Endothelial cell of umbilical vein (primary cell): ENCODE measurements at regions not wholly inside any gene's neighbourhood (a gene's known extent, or its start where the extent isn't known, plus 50 kb on each side); places are given as distances from the start of the nearest gene placed in this dataset.

Experiments used
- BruUV-seq: library from RNA; stranded (reverse); fragments of 400-500 nt; replicated peaks from 2 replicates; lab custom pipeline; 2021; lab: Mats Ljungman, UMichigan
- CTCF ChIA-PET: fragments of 300-600, 350-600 bp; sonication (Branson Sonifier 250); formaldehyde crosslinking; loops from one replicate; lab custom pipeline; 2021; ENCODE audit warnings: antibody characterized with exemption, inconsistent platforms; lab: Charles Lee
- POLR2A ChIA-PET: fragments of 300-600, 350-600 bp; sonication (Branson Sonifier 250); formaldehyde crosslinking; loops from one replicate; lab custom pipeline; 2021; ENCODE audit warnings: antibody characterized with exemption, inconsistent platforms; lab: Charles Lee
- DNase-seq: peaks from one replicate; pipeline ENCODE4 v3.0.0-alpha.2; 2011; ENCODE audit warnings: low read depth, low spot score
- FAIRE-seq: peaks from 2 replicates; lab custom pipeline; 2011; peaks lifted over from hg19 to GRCh38; lab: Jason Lieb, UNC
- H2AFZ ChIP-seq: 2 replicates; pipeline ENCODE4 v1.6.0; 2012; ENCODE audit warnings: low read depth, low read length, control low read depth, inconsistent platforms
- H3K27ac ChIP-seq: 2 replicates; pipeline ENCODE4 v1.5.1; 2011; ENCODE audit warnings: low read depth, mild to moderate bottlenecking, control low read depth, low read length, moderate library complexity; ENCODE audit not compliant: insufficient read depth
- H3K27me3 ChIP-seq, 2 experiments: 2 replicates each; pipeline versions ENCODE4 v1.6.0 to v1.6.1; 2011; ENCODE audit warnings: low read length in 2 of 2, mixed read lengths in 1 of 2; ENCODE audit not compliant: control insufficient read depth in 2 of 2, insufficient read depth in 2 of 2
- H3K36me3 ChIP-seq, 2 experiments: 2 replicates in 1 of 2; 3 replicates in 1 of 2; pipeline ENCODE4 v1.5.1; 2011; ENCODE audit warnings: low read length in 2 of 2, mild to moderate bottlenecking in 1 of 2, moderate library complexity in 1 of 2; ENCODE audit not compliant: control insufficient read depth in 2 of 2, insufficient read depth in 2 of 2; ENCODE audit errors: extremely low read depth in 1 of 2
- H3K4me1 ChIP-seq: 3 replicates; pipeline ENCODE4 v1.5.1; 2011; ENCODE audit warnings: mild to moderate bottlenecking, low read length; ENCODE audit not compliant: control insufficient read depth, insufficient read depth; ENCODE audit errors: extremely low read depth
- H3K4me2 ChIP-seq: 2 replicates; pipeline ENCODE4 v1.6.1; 2011; ENCODE audit warnings: low read length, control low read depth, mixed read lengths; ENCODE audit not compliant: insufficient read depth
- H3K4me3 ChIP-seq, 3 experiments: fragments of 200-600 bp in 1 of 3; sonication (generic), shearing (Covaris generic) in 1 of 3; replicated peaks in 1 of 3; 2 replicates each; pipeline ENCODE4 v1.5.1; 2011 to 2016; ENCODE audit warnings: control low read depth in 3 of 3, low read length in 3 of 3, mild to moderate bottlenecking in 2 of 3, inconsistent platforms in 1 of 3, low read depth in 1 of 3, moderate library complexity in 1 of 3; ENCODE audit not compliant: insufficient read depth in 1 of 3
- H3K79me2 ChIP-seq: 2 replicates; pipeline ENCODE4 v1.6.0; 2012; ENCODE audit warnings: low read length, inconsistent platforms; ENCODE audit not compliant: control insufficient read depth, insufficient read depth
- H3K9ac ChIP-seq: replicated peaks from 2 replicates; pipeline ENCODE3; 2011; ENCODE audit warnings: low read length, control low read depth; ENCODE audit not compliant: insufficient read depth; ENCODE audit errors: extremely low read depth
- H3K9me1 ChIP-seq: replicated peaks from 3 replicates; pipeline ENCODE4 v1.6.0; 2011; ENCODE audit warnings: mild to moderate bottlenecking, low read length; ENCODE audit not compliant: control insufficient read depth, insufficient read depth; ENCODE audit errors: extremely low read depth
- H3K9me3 ChIP-seq: replicated peaks from 2 replicates; pipeline ENCODE4 v1.5.1; 2012; ENCODE audit warnings: low read length, inconsistent platforms; ENCODE audit not compliant: control insufficient read depth, insufficient read depth
- H4K20me1 ChIP-seq: replicated peaks from 2 replicates; pipeline ENCODE3; 2011; ENCODE audit warnings: mild to moderate bottlenecking, low read length; ENCODE audit not compliant: control insufficient read depth, insufficient read depth; ENCODE audit errors: extremely low read depth
- CTCF ChIP-seq, 2 donors: IDR thresholded peaks; 1 replicate in 1 of 2; 2 replicates in 1 of 2; pipeline ENCODE4 v1.5.1; 2011; ENCODE audit warnings: low read length in 2 of 2, mild to moderate bottlenecking in 2 of 2, moderate library complexity in 2 of 2, control low read depth in 1 of 2, inconsistent platforms in 1 of 2, low read depth in 1 of 2; ENCODE audit not compliant: insufficient read depth in 1 of 2; ENCODE audit errors: extremely low read depth in 1 of 2
- EZH2 ChIP-seq: IDR thresholded peaks from 2 replicates; pipeline ENCODE4 v1.6.1; 2012; ENCODE audit warnings: borderline replicate concordance, low read depth, mild to moderate bottlenecking, moderate library complexity, low read length, inconsistent platforms; ENCODE audit not compliant: severe bottlenecking
- FOS ChIP-seq: IDR thresholded peaks from 2 replicates; pipeline ENCODE4 v1.6.1; 2011; ENCODE audit warnings: mild to moderate bottlenecking, low read length, moderate library complexity, borderline replicate concordance; ENCODE audit not compliant: insufficient read depth
- GATA2 ChIP-seq: IDR thresholded peaks from 2 replicates; pipeline ENCODE4 v1.7.0; 2011; ENCODE audit warnings: low read depth, mild to moderate bottlenecking, moderate library complexity, mixed read lengths, low read length; ENCODE audit not compliant: insufficient read length, insufficient read depth
- JUN ChIP-seq: IDR thresholded peaks from 2 replicates; pipeline ENCODE4 v1.6.1; 2011; ENCODE audit warnings: borderline replicate concordance, low read depth; ENCODE audit not compliant: insufficient read length, insufficient read depth
- MAX ChIP-seq: IDR thresholded peaks from 2 replicates; pipeline ENCODE4 v1.6.1; 2011; ENCODE audit not compliant: insufficient read depth, insufficient read length
- MYC ChIP-seq: IDR thresholded peaks from one replicate; pipeline ENCODE4 v1.6.1; 2011; ENCODE audit warnings: mild to moderate bottlenecking, low read depth, low read length
- POLR2A ChIP-seq: IDR thresholded peaks from 2 replicates; pipeline ENCODE4 v1.6.1; 2012; ENCODE audit warnings: low read depth, mild to moderate bottlenecking, control low read depth, low read length
- POLR2AphosphoS5 ChIP-seq: IDR thresholded peaks from 2 replicates; pipeline ENCODE4 v1.6.1; 2012; ENCODE audit warnings: low read depth, mild to moderate bottlenecking, control low read depth, low read length, moderate library complexity; ENCODE audit not compliant: insufficient read depth
- dilution Hi-C: fragments of 300-500 bp; cut with MboI; formaldehyde crosslinking; loops from one replicate; pipeline ENCODE4 v1.15.0; 2019; ENCODE audit warnings: low sequenced_read_pairs; ENCODE audit not compliant: extremely low pct_ligation_motif_present
- intact Hi-C: fragments of 100-400 bp; cut with micrococcal nuclease; formaldehyde crosslinking; loops from one replicate; pipeline ENCODE4 v1.10.0; 2022

GRCh38 chr4:14496408-14496807 lies 505.9 kb upstream of the CPEB2 start:
- H3K4me3 ChIP-seq = no peak overlapping the region
- no peak overlapping the region for H2AFZ ChIP-seq
- H3K9me3 ChIP-seq = no peaks in the 10 kb centered on the region
- H3K4me1 ChIP-seq = no peaks in the 10 kb centered on the region
- TF ChIP-seq CTCF (IDR thresholded peaks at IDR 0.05; ENCODE audit: extremely low read depth in 1 of 2, insufficient read depth in 1 of 2, low read depth in 1 of 2, low read length in 2 of 2) = no peak
- no peak for TF ChIP-seq MAX
- no peak for TF ChIP-seq FOS
- no peak for TF ChIP-seq POLR2A
- TF ChIP-seq GATA2 = no peak
- TF ChIP-seq EZH2 = no peak
- TF ChIP-seq MYC = no peak
- TF ChIP-seq JUN = no peak
- no peak for TF ChIP-seq POLR2AphosphoS5
- no peaks in the 10 kb centered on the region for H3K79me2 ChIP-seq
- DNase-seq (no peak), FAIRE-seq (no peak)
- H3K36me3 ChIP-seq = no peaks in the 10 kb centered on the region
- CTCF ChIA-PET = no interaction called here
- no peaks in the 10 kb centered on the region for H4K20me1 ChIP-seq
- no peak overlapping the region for H3K27ac ChIP-seq
- intact Hi-C loops = no loop called here
- H3K9me1 ChIP-seq = no peaks in the 10 kb centered on the region
- POLR2A ChIA-PET = no interaction called here
- dilution Hi-C loops = no loop called here
- H3K4me2 ChIP-seq = no peak overlapping the region
- no peak overlapping the region for H3K9ac ChIP-seq
- H3K27me3 ChIP-seq = no peaks in the 10 kb centered on the region
- no TSS peak for BruUV-seq
